Suprapubic skin (tissue), 4 donors: ENCODE measurements at regions not wholly inside any gene's neighbourhood (a gene's known extent, or its start where the extent isn't known, plus 50 kb on each side); places are given as distances from the start of the nearest gene placed in this dataset.

Experiments
- CTCF ChIP-seq, 2 donors: fragments of 200-600 bp in 1 of 2; fragments of 450-650 bp in 1 of 2; sonication (generic) in 1 of 2; IDR thresholded peaks; one replicate each; pipeline ENCODE4 v1.5.1; 2016 to 2019; ENCODE audit warnings: antibody characterized with exemption in 2 of 2, mild to moderate bottlenecking in 1 of 2, moderate library complexity in 1 of 2
- EP300 ChIP-seq: sonication (generic); formaldehyde crosslinking; IDR thresholded peaks from one replicate; pipeline ENCODE4 v1.6.1; 2017; ENCODE audit warnings: antibody characterized with exemption
- POLR2A ChIP-seq, 2 donors: fragments of 450-650 bp; IDR thresholded peaks; one replicate each; pipeline ENCODE4 v1.6.1; 2017; ENCODE audit warnings: antibody characterized with exemption in 2 of 2, mild to moderate bottlenecking in 2 of 2, moderate library complexity in 2 of 2
- POLR2AphosphoS5 ChIP-seq, 3 donors: sonication (generic); formaldehyde crosslinking; IDR thresholded peaks; one replicate each; pipeline ENCODE4 v1.6.1; 2017; ENCODE audit warnings: antibody characterized with exemption in 3 of 3

GRCh38 chr5:168092209-168093185 is 198.9 kb upstream of the WWC1 start:
- TF ChIP-seq CTCF (IDR thresholded peaks at IDR 0.05) (no peak), POLR2A (IDR thresholded peaks at IDR 0.05) (no peak), POLR2AphosphoS5 (IDR thresholded peaks at IDR 0.05) (no peak), EP300 (no peak)
